BE2C (cell line): ENCODE measurements at regions not wholly inside any gene's neighbourhood (a gene's known extent, or its start where the extent isn't known, plus 50 kb on each side); places are given as distances from the start of the nearest gene placed in this dataset.

Source experiments
- DNase-seq: peaks from one replicate; pipeline ENCODE4 v3.0.0-alpha.2; 2020
- H3K27me3 ChIP-seq: fragments of 250-450 bp; sonication (Bioruptor Pico); 2 replicates; pipeline ENCODE4 v1.5.1; 2020; ENCODE audit warnings: mild to moderate bottlenecking
- H3K36me3 ChIP-seq: fragments of 250-450 bp; sonication (Bioruptor Pico); 2 replicates; pipeline ENCODE4 v1.5.1; 2020; ENCODE audit warnings: mild to moderate bottlenecking
- H3K4me1 ChIP-seq: fragments of 250-450 bp; sonication (Bioruptor Pico); 2 replicates; pipeline ENCODE4 v1.5.1; 2020
- H3K4me3 ChIP-seq: 2 replicates; pipeline ENCODE4 v1.5.1; 2011; ENCODE audit warnings: low read depth, low read length
- H3K9me3 ChIP-seq: fragments of 250-450 bp; sonication (Bioruptor Pico); 2 replicates; pipeline ENCODE4 v1.5.1; 2020
- CTCF ChIP-seq: IDR thresholded peaks from 2 replicates; pipeline ENCODE4 v1.5.1; 2012; ENCODE audit warnings: mild to moderate bottlenecking, low read depth, low read length

DNA sequence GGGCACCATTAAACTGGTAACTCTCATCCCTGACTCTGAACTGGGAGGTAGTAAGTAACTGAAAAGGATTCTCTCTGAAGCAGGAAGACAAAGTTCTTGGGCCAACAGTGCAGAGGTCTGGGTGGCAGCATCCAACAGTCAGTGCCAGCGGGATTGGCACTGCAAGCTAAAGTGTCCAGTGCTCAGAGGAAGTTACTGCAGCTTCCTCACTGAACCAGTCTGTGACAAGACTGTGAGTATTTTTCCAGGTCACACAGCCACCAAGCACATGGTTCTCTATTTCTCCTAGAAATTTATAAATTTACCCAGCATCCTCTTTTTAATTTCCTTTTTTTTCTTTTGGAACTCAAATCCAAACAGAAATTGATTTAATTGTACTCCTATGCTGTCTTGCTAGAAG lies 81.6 kb upstream of the FAR2 start:
- DNase-seq = no peak
- Histone ChIP-seq H3K4me1 (peaks cover 3% of the 10 kb centered on the region; the same call in 1 of the 2 replicates), H3K36me3 (no peaks in the 10 kb centered on the region), H3K4me3 (no peak overlapping the region), H3K27me3 (no peaks in the 10 kb centered on the region), H3K9me3 (no peaks in the 10 kb centered on the region)
- TF ChIP-seq CTCF = no peak

- no peak overlapping the region for H3K4me3 ChIP-seq
Measured at GRCh38 chr12:29070309-29070708, 78.8 kb upstream of the FAR2 start.

DNA sequence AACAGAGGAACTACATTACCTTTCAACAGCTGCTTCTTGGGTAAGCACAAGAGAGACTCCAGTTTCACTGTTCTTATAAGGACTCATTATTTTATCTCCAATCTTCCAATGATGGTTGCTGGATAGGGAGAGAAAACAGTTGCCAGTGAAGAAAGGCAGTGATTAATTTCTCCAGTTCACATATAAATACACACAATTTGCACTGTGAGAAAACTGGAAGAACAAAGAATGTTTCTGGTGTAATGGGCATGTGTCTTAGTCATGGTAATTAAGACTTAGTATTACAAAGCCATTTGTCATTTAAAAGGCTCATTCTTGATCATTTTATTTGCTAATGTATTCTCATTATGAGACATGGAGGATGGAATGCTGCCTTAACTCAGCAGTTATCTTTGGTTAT lies 78.0 kb upstream of the FAR2 start:
- no peak for DNase-seq
- H3K4me1 ChIP-seq = peaks cover 2% of the 10 kb centered on the region; the same call in 1 of the 2 replicates
- H3K4me3 ChIP-seq = no peak overlapping the region
- H3K36me3 ChIP-seq = no peaks in the 10 kb centered on the region
- no peak for TF ChIP-seq CTCF
- no peaks in the 10 kb centered on the region for H3K27me3 ChIP-seq
- no peaks in the 10 kb centered on the region for H3K9me3 ChIP-seq

More at GRCh38 chr12:29070309-29070708, 78.8 kb upstream of the FAR2 start:
- no peak for DNase-seq
- Histone ChIP-seq H3K9me3 (no peaks in the 10 kb centered on the region), H3K27me3 (no peaks in the 10 kb centered on the region), H3K4me1 (peaks cover 3% of the 10 kb centered on the region; the same call in 1 of the 2 replicates), H3K36me3 (no peaks in the 10 kb centered on the region)
- TF ChIP-seq CTCF = no peak

DNA sequence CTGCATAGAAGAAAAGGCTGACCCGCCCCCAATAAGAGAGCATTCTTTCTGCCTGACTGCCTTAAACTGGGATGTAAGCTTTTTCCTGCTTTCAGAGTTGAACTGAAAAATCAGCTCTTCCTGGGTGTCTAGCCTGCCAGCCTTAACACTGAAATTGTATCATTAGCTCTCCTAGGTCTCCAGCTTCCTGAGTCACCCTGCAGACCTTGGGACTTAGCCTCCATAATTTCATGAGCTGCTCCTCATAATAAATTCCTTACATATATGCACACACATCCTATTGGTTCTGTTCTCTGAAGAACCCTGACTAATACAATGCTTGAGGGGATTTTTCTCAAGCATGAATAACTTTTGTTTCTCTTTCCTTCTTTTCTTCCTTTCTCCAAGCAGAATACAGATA lies 76.4 kb upstream of the FAR2 start:
- Histone ChIP-seq H3K4me3 (no peak overlapping the region), H3K36me3 (no peaks in the 10 kb centered on the region), H3K27me3 (no peaks in the 10 kb centered on the region), H3K9me3 (no peaks in the 10 kb centered on the region), H3K4me1 (no peaks in the 10 kb centered on the region; the same call in 1 of the 2 replicates)
- no peak for DNase-seq
- no peak for TF ChIP-seq CTCF

- DNase-seq = peak; percentile 25
- H3K9me3 ChIP-seq = no peaks in the 10 kb centered on the region
- no peaks in the 10 kb centered on the region for H3K27me3 ChIP-seq
- TF ChIP-seq CTCF = peak; percentile 75
- H3K4me1 ChIP-seq = no peaks in the 10 kb centered on the region; the same call in 1 of the 2 replicates
- no peaks in the 10 kb centered on the region for H3K36me3 ChIP-seq
- H3K4me3 ChIP-seq = no peak overlapping the region
Measured at GRCh38 chr12:29073631-29074239, 75.3 kb upstream of the FAR2 start.

DNA sequence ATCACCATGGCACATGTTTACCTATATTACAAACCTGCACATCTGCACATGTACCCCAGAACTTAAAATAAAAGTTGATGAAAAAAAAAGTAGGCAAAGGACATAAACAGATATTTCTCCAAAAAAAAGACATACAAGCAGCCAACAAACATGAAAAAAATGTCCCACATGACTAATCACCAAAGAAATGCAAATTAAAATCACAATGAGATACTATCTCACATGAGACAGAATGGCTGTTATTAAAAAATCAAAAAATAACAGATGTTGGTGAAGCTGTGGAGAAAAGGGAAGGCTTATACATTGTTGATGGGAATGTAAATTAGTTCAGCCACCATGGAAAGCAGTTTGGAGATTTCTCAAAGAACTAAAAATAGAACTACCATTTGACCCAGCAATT lies 68.0 kb upstream of the FAR2 start:
- no peaks in the 10 kb centered on the region for H3K36me3 ChIP-seq
- H3K27me3 ChIP-seq = no peaks in the 10 kb centered on the region
- TF ChIP-seq CTCF = no peak
- H3K9me3 ChIP-seq = no peaks in the 10 kb centered on the region
- no peak overlapping the region for H3K4me3 ChIP-seq
- H3K4me1 ChIP-seq = no peaks in the 10 kb centered on the region
- DNase-seq = no peak
